HepG2 (cell line): ENCODE measurements at regions not wholly inside any gene's neighbourhood (a gene's known extent, or its start where the extent isn't known, plus 50 kb on each side); places are given as distances from the start of the nearest gene placed in this dataset.
A peak's percentile ranks its signal among the peaks of the same experiment; 100 is the strongest.

Source experiments
- ADNP ChIP-seq: sonication (generic); formaldehyde crosslinking; IDR thresholded peaks from 2 replicates; pipeline ENCODE4 v1.4.0; 2020; ENCODE audit warnings: missing genetic modification reagents
- ATF7-NPFF ChIP-seq: sonication (generic); formaldehyde crosslinking; IDR thresholded peaks from 2 replicates; pipeline ENCODE4 v1.8.1; 2023; ENCODE audit warnings: mild to moderate bottlenecking, low read depth, missing genetic modification reagents, moderate library complexity
- ELF3 ChIP-seq: IDR thresholded peaks from 2 replicates; pipeline ENCODE4 v1.6.1; 2016; ENCODE audit warnings: missing genetic modification reagents, missing compliant biosample characterization
- HMGXB4 ChIP-seq, 2 experiments: sonication (generic) in 1 of 2; formaldehyde crosslinking in 1 of 2; IDR thresholded peaks; 2 replicates each; pipeline versions ENCODE4 v1.4.0 to v1.6.1; 2018 to 2020; ENCODE audit warnings: missing genetic modification reagents in 2 of 2, borderline replicate concordance in 1 of 2, low read depth in 1 of 2, mild to moderate bottlenecking in 1 of 2, missing biosample characterization in 1 of 2
- HNRNPK ChIP-seq: fragments of 200-400 bp; formaldehyde crosslinking; IDR thresholded peaks from 2 replicates; pipeline ENCODE4 v1.6.1; 2018; ENCODE audit warnings: low read length, low read depth, moderate library complexity, mild to moderate bottlenecking; ENCODE audit not compliant: poor library complexity, severe bottlenecking
- HOXA3 ChIP-seq: sonication (generic); formaldehyde crosslinking; IDR thresholded peaks from 2 replicates; pipeline ENCODE4 v1.5.0; 2020; ENCODE audit warnings: missing genetic modification reagents
- MAFK ChIP-seq, 2 experiments: IDR thresholded peaks in 1 of 2; conservative IDR thresholded peaks in 1 of 2; 2 replicates each; pipeline ENCODE4 v1.6.1; 2011; ENCODE audit warnings: improper control_type of control experiment in 2 of 2, low read length in 2 of 2
- MIXL1 ChIP-seq: IDR thresholded peaks from 2 replicates; pipeline ENCODE4 v1.6.1; 2016
- NBN ChIP-seq: fragments of 450-650 bp; conservative IDR thresholded peaks from 2 replicates; pipeline ENCODE4 v1.6.1; 2017
- POGK ChIP-seq: sonication (generic); formaldehyde crosslinking; conservative IDR thresholded peaks from 2 replicates; pipeline ENCODE4 v1.8.0; 2022; ENCODE audit warnings: mild to moderate bottlenecking, moderate library complexity, missing genetic modification reagents
- SAFB2 ChIP-seq: sonication (generic); formaldehyde crosslinking; IDR thresholded peaks from 2 replicates; pipeline ENCODE4 v1.5.1; 2020; ENCODE audit warnings: missing genetic modification reagents, low read depth, mild to moderate bottlenecking, borderline replicate concordance
- STAT5B ChIP-seq: sonication (generic); formaldehyde crosslinking; IDR thresholded peaks from 2 replicates; pipeline ENCODE4 v1.4.0; 2020; ENCODE audit warnings: missing genetic modification reagents
- THYN1 ChIP-seq: sonication (generic); formaldehyde crosslinking; IDR thresholded peaks from 2 replicates; pipeline ENCODE4 v1.8.1; 2023; ENCODE audit warnings: low read depth, mild to moderate bottlenecking, moderate library complexity, missing genetic modification reagents, borderline replicate concordance
- ZNF431 ChIP-seq: sonication (generic); formaldehyde crosslinking; IDR thresholded peaks from 2 replicates; pipeline ENCODE4 v1.9.0; 2022; ENCODE audit warnings: missing genetic modification reagents, low read depth, mild to moderate bottlenecking, borderline replicate concordance
- ZNF777 ChIP-seq: sonication (generic); formaldehyde crosslinking; IDR thresholded peaks from 2 replicates; pipeline ENCODE4 v1.4.0; 2020; ENCODE audit warnings: missing genetic modification reagents
- TF ChIP-seq, protein P1 (sequence below): sonication (generic); formaldehyde crosslinking; IDR thresholded peaks from 2 replicates; pipeline ENCODE4 v1.5.0; 2020; ENCODE audit warnings: missing genetic modification reagents
- TF ChIP-seq, protein P2 (sequence below): sonication (generic); formaldehyde crosslinking; conservative IDR thresholded peaks from 2 replicates; pipeline ENCODE4 v1.4.0; 2020; ENCODE audit warnings: missing genetic modification reagents

- TF ChIP-seq HNRNPK (no peak), ZNF431 (0 out of 2 replicates have a peak, but pooled peaks have one; percentile 49), NBN (no peak), MAFK (conservative IDR thresholded peaks at IDR 0.05 in 1 of 2, IDR thresholded peaks at IDR 0.05 in 1 of 2; ENCODE audit: low read length in 2 of 2) (no peak), STAT5B (CRISPR knock-in tag) (no peak), SAFB2 (no peak), ATF7-NPFF (CRISPR knock-in tag) (no peak), MIXL1 (peak; percentile 66; the same call in 1 of the 2 replicates), ZNF777 (CRISPR knock-in tag) (0 out of 2 replicates have a peak, but pooled peaks have one; percentile 20), ELF3 (CRISPR knock-in tag) (peak; percentile 69), POGK (no peak), HOXA3 (peak; percentile 19; the same call in 1 of the 2 replicates), THYN1 (CRISPR knock-in tag) (no peak), HMGXB4 (CRISPR knock-in tag; IDR thresholded peaks at IDR 0.05; ENCODE audit: borderline replicate concordance in 1 of 2, low read depth in 1 of 2) (peak; percentile 95 to 98), ADNP (CRISPR knock-in tag) (no peak)
- TF ChIP-seq, protein P1, sequence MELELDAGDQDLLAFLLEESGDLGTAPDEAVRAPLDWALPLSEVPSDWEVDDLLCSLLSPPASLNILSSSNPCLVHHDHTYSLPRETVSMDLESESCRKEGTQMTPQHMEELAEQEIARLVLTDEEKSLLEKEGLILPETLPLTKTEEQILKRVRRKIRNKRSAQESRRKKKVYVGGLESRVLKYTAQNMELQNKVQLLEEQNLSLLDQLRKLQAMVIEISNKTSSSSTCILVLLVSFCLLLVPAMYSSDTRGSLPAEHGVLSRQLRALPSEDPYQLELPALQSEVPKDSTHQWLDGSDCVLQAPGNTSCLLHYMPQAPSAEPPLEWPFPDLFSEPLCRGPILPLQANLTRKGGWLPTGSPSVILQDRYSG (CRISPR knock-in tag): no peak
- TF ChIP-seq, protein P2, sequence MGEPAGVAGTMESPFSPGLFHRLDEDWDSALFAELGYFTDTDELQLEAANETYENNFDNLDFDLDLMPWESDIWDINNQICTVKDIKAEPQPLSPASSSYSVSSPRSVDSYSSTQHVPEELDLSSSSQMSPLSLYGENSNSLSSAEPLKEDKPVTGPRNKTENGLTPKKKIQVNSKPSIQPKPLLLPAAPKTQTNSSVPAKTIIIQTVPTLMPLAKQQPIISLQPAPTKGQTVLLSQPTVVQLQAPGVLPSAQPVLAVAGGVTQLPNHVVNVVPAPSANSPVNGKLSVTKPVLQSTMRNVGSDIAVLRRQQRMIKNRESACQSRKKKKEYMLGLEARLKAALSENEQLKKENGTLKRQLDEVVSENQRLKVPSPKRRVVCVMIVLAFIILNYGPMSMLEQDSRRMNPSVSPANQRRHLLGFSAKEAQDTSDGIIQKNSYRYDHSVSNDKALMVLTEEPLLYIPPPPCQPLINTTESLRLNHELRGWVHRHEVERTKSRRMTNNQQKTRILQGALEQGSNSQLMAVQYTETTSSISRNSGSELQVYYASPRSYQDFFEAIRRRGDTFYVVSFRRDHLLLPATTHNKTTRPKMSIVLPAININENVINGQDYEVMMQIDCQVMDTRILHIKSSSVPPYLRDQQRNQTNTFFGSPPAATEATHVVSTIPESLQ (CRISPR knock-in tag): no peak
These were observed 132.2 kb downstream of the GPX5 start (continued) for GRCh38 chr6:28657769-28658465.
